IMR-90 (cell line): ENCODE measurements at regions not wholly inside any gene's neighbourhood (a gene's known extent, or its start where the extent isn't known, plus 50 kb on each side); places are given as distances from the start of the nearest gene placed in this dataset.

ENCODE experiments used
- ATAC-seq: fragments of 200-7000 bp; cut with Tn5 transposase; 2 replicates; pipeline ENCODE4 v1.9.1; 2020; ENCODE audit warnings: low read depth, mild to moderate bottlenecking, moderate library complexity
- BruUV-seq: library from RNA; stranded (reverse); fragments of 400-500 nt; replicated peaks from 2 replicates; lab custom pipeline; 2021; lab: Mats Ljungman, UMichigan
- CTCF ChIA-PET: fragments of 300-600 bp; formaldehyde crosslinking; extraction: SDS; loops from one replicate; lab custom pipeline; 2021; ENCODE audit warnings: antibody characterized with exemption; lab: Yijun Ruan, JAX
- POLR2A ChIA-PET: fragments of 300-600 bp; sonication (Branson Sonifier 250); formaldehyde crosslinking; loops from one replicate; lab custom pipeline; 2022; ENCODE audit warnings: antibody characterized with exemption; ENCODE audit not compliant: unreplicated experiment; lab: Charles Lee
- DNase-seq: peaks from one replicate; pipeline ENCODE4 v3.0.0; 2013
- H2AFZ ChIP-seq: replicated peaks from 2 replicates; pipeline ENCODE3; 2013; ENCODE audit warnings: low read length, mild to moderate bottlenecking; ENCODE audit not compliant: poor library complexity
- H2AK5ac ChIP-seq: 2 replicates; pipeline ENCODE4 v1.6.1; 2013; ENCODE audit warnings: low read depth, low read length, inconsistent platforms
- H2AK9ac ChIP-seq: replicated peaks from 2 replicates; pipeline ENCODE3; 2013; ENCODE audit warnings: mild to moderate bottlenecking, low read depth, low read length, moderate library complexity; ENCODE audit not compliant: poor library complexity
- H2BK120ac ChIP-seq: 2 replicates; pipeline ENCODE4 v1.6.1; 2013; ENCODE audit warnings: low read depth, low read length, inconsistent platforms
- H2BK15ac ChIP-seq: 3 replicates; pipeline ENCODE4 v1.6.1; 2013; ENCODE audit warnings: low read depth, low read length, inconsistent platforms
- H2BK20ac ChIP-seq: 2 replicates; pipeline ENCODE4 v1.6.1; 2013; ENCODE audit warnings: low read depth, mild to moderate bottlenecking, inconsistent platforms, low read length, moderate library complexity
- H2BK5ac ChIP-seq: 2 replicates; pipeline ENCODE4 v1.6.1; 2013; ENCODE audit warnings: mild to moderate bottlenecking, low read depth, low read length, inconsistent platforms; ENCODE audit not compliant: poor library complexity, severe bottlenecking
- H3K14ac ChIP-seq: replicated peaks from 2 replicates; pipeline ENCODE4 v1.6.1; 2013; ENCODE audit warnings: low read depth, low read length, inconsistent platforms
- H3K18ac ChIP-seq: 2 replicates; pipeline ENCODE4 v1.6.1; 2013; ENCODE audit warnings: low read depth, low read length, control low read depth
- H3K23ac ChIP-seq: 2 replicates; pipeline ENCODE4 v1.6.1; 2013; ENCODE audit warnings: low read depth, low read length, inconsistent platforms
- H3K27ac ChIP-seq: 2 replicates; pipeline ENCODE4 v1.5.1; 2013; ENCODE audit warnings: mild to moderate bottlenecking, control low read depth, low read length; ENCODE audit not compliant: insufficient read depth
- H3K27me3 ChIP-seq: 2 replicates; pipeline ENCODE4 v1.6.1; 2013; ENCODE audit warnings: low read length; ENCODE audit not compliant: control insufficient read depth, insufficient read depth
- H3K36me3 ChIP-seq: 2 replicates; pipeline ENCODE4 v1.6.1; 2013; ENCODE audit warnings: low read length, mixed read lengths; ENCODE audit not compliant: control insufficient read depth, insufficient read depth
- H3K4ac ChIP-seq: 2 replicates; pipeline ENCODE4 v1.6.1; 2013; ENCODE audit warnings: low read depth, low read length, inconsistent platforms
- H3K4me1 ChIP-seq: 2 replicates; pipeline ENCODE4 v1.6.1; 2013; ENCODE audit warnings: low read length, mixed read lengths; ENCODE audit not compliant: control insufficient read depth, insufficient read depth
- H3K4me2 ChIP-seq: 2 replicates; pipeline ENCODE4 v1.6.1; 2013; ENCODE audit warnings: low read depth, mild to moderate bottlenecking, control low read depth, low read length, moderate library complexity
- H3K4me3 ChIP-seq: 2 replicates; pipeline ENCODE4 v1.5.1; 2013; ENCODE audit warnings: low read depth, mild to moderate bottlenecking, control low read depth, low read length, moderate library complexity; ENCODE audit not compliant: insufficient read depth
- H3K56ac ChIP-seq: 2 replicates; pipeline ENCODE4 v1.6.1; 2013; ENCODE audit warnings: low read length, inconsistent platforms; ENCODE audit not compliant: insufficient read depth; ENCODE audit errors: extremely low read depth
- H3K79me1 ChIP-seq, 2 experiments: 2 replicates each; pipeline ENCODE4 v1.6.1; 2013; ENCODE audit warnings: low read length in 2 of 2, inconsistent platforms in 1 of 2, low read depth in 1 of 2
- H3K9ac ChIP-seq: 2 replicates; pipeline ENCODE4 v1.6.1; 2013; ENCODE audit warnings: low read depth, low read length, control low read depth
- H3K9me1 ChIP-seq: 2 replicates; pipeline ENCODE4 v1.6.1; 2013; ENCODE audit warnings: low read length, inconsistent platforms; ENCODE audit not compliant: insufficient read depth
- H3K9me3 ChIP-seq: 2 replicates; pipeline ENCODE4 v1.6.1; 2013; ENCODE audit warnings: low read length; ENCODE audit not compliant: control insufficient read depth, insufficient read depth
- H4K20me1 ChIP-seq: 2 replicates; pipeline ENCODE4 v1.6.1; 2013; ENCODE audit warnings: low read length, inconsistent platforms; ENCODE audit not compliant: insufficient read depth
- H4K5ac ChIP-seq: 2 replicates; pipeline ENCODE4 v1.6.1; 2013; ENCODE audit warnings: mild to moderate bottlenecking, low read depth, low read length, control low read depth
- H4K8ac ChIP-seq, 2 experiments: 2 replicates each; pipeline ENCODE4 v1.6.1; 2013; ENCODE audit warnings: low read depth in 2 of 2, low read length in 2 of 2, control low read depth in 1 of 2, inconsistent platforms in 1 of 2
- H4K91ac ChIP-seq: 2 replicates; pipeline ENCODE4 v1.6.1; 2013; ENCODE audit warnings: low read depth, low read length, inconsistent platforms; ENCODE audit not compliant: insufficient read depth
- CEBPB ChIP-seq: IDR thresholded peaks from 2 replicates; pipeline ENCODE4 v1.6.1; 2012; ENCODE audit warnings: low read depth, low read length, improper control_type of control experiment
- CHD1 ChIP-seq: IDR thresholded peaks from 2 replicates; pipeline ENCODE4 v1.6.1; 2012; ENCODE audit warnings: low read depth, low read length, improper control_type of control experiment
- FOS ChIP-seq: fragments of 150-350 bp; IDR thresholded peaks from 2 replicates; pipeline ENCODE4 v1.6.1; 2016; ENCODE audit warnings: low read depth, low read length
- MAFK ChIP-seq: IDR thresholded peaks from 2 replicates; pipeline ENCODE4 v1.6.1; 2012; ENCODE audit warnings: low read depth, low read length, improper control_type of control experiment
- MAZ ChIP-seq: IDR thresholded peaks from 2 replicates; pipeline ENCODE4 v1.6.1; 2012; ENCODE audit warnings: low read depth, mild to moderate bottlenecking, low read length, improper control_type of control experiment, moderate library complexity, borderline replicate concordance
- MXI1 ChIP-seq: IDR thresholded peaks from 2 replicates; pipeline ENCODE4 v1.6.1; 2012; ENCODE audit warnings: low read depth, mild to moderate bottlenecking, low read length, moderate library complexity, borderline replicate concordance
- NFE2L2 ChIP-seq: fragments of 150-350 bp; IDR thresholded peaks from 2 replicates; pipeline ENCODE4 v1.6.1; 2016; ENCODE audit warnings: low read depth, mild to moderate bottlenecking, low read length
- RCOR1 ChIP-seq: IDR thresholded peaks from 2 replicates; pipeline ENCODE4 v1.6.1; 2012; ENCODE audit warnings: mild to moderate bottlenecking, low read length, improper control_type of control experiment; ENCODE audit not compliant: insufficient replicate concordance
- WGBS, 2 experiments: methylation state at CpG; one replicate each; pipeline versions ENCODE4 v1.1.5 to v1.1.7; 2013; ENCODE audit warnings: missing lambda C conversion rate in 2 of 2; ENCODE audit not compliant: insufficient read length in 1 of 2; ENCODE audit errors: extremely low coverage in 2 of 2; 5-methylcytosine and 5-hydroxymethylcytosine counted together
- dilution Hi-C: fragments of 300-500 bp; cut with HindIII; formaldehyde crosslinking; loops from one replicate; pipeline ENCODE4 v1.14.3; 2018; ENCODE audit warnings: low sequenced_read_pairs; ENCODE audit not compliant: unreplicated experiment
- in situ Hi-C: fragments of 300-500 bp; cut with MboI; formaldehyde crosslinking; loops from 3 replicates; pipeline ENCODE4 v1.14.3; 2019; ENCODE audit warnings: low sequenced_read_pairs, inconsistent platforms, mixed read lengths
- intact Hi-C: fragments of 100-400 bp; cut with micrococcal nuclease; formaldehyde crosslinking; loops from 2 replicates; pipeline ENCODE4 v1.10.0; 2022
- TF ChIP-seq, protein P1 (sequence below): fragments of 150-350 bp; IDR thresholded peaks from 2 replicates; pipeline ENCODE4 v1.6.1; 2017; ENCODE audit warnings: mild to moderate bottlenecking, antibody characterized with exemption, low read length, low read depth

DNA sequence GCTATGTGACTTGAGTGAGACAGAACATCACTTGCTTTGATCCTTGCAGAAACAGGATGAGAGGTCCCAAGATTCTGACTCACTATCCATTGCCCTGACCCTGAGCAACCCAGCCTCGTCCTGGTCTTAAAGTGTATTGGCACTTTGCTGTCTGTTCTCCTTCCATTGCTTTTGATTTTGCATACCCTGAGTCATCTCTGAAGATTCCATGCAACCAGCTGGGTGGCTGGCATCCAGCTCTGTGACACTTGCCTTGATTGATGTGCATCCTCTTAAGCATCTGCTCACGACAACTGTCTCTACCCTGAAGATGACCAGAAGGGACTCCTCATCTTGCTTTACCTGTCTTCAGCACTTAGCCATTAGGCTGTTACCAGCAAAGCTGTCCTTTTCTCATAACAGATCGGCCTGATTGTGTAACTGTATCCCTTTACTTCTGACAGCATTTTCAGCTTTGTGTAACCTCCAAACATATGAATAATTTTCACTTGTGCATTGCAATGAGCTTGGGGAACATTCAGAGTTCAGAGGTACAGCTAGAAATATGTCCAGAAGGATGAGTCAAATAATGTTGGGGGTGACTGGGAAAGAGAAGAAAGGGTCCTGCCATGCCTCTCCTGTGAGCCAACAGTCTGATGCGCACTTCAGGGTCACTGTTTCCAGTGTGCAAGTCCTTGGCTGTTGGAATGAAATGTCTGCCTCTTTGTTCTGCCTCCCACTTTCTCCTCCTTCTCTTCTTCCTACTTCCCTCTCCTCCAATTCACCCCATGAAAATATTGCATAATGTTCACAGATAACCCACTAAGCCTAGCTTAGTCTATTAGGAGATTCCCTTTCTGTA, 249.7 kb upstream of the OSR1 start:
- Histone ChIP-seq H3K27ac (peak overlapping the region; percentile 19; the same call in 1 of the 2 replicates), H4K5ac (no peak overlapping the region), H3K4me3 (no peak overlapping the region), H4K20me1 (peaks cover 4% of the 10 kb centered on the region; the same call in 1 of the 2 replicates), H3K23ac (peak overlapping the region; percentile 55; the same call in 1 of the 2 replicates), H4K8ac (peak overlapping the region in 1 of 2 experiments; percentile 68; a peak in 2 of 4 replicates), H3K9me1 (peaks cover 12% of the 10 kb centered on the region), H3K4me2 (peak overlapping the region; percentile 65), H3K18ac (no peak overlapping the region), H2BK20ac (peak overlapping the region; percentile 73), H3K4me1 (peaks cover 17% of the 10 kb centered on the region), H3K9ac (no peak overlapping the region), H2BK5ac (peak overlapping the region; percentile 32), H2AK5ac (no peak overlapping the region), H3K14ac (peak overlapping the region; percentile 84; the same call in 1 of the 2 replicates), H3K36me3 (no peaks in the 10 kb centered on the region), H2AK9ac (peak overlapping the region; percentile 37), H3K79me1 (no peaks in the 10 kb centered on the region), H2AFZ (peak overlapping the region; percentile 70), H3K56ac (0 out of 2 replicates have a peak overlapping the region, but pooled peaks have one; percentile 29), H2BK120ac (peak overlapping the region; percentile 69), H3K27me3 (no peaks in the 10 kb centered on the region), H4K91ac (peak overlapping the region; percentile 29; the same call in 1 of the 2 replicates), H3K9me3 (no peaks in the 10 kb centered on the region), H3K4ac (peak overlapping the region; percentile 76; the same call in 1 of the 2 replicates), H2BK15ac (peak overlapping the region; percentile 24; the same call in 1 of the 3 replicates)
- ATAC-seq, result peak; percentile 74
- 0% methylated on average over 2 of the region's 4 CpGs; no CpG with 5 or more reads in 1 of the 2 experiments for WGBS, 2 experiments
- BruUV-seq, result no TSS peak
- ChIA-PET POLR2A (no interaction called here), CTCF (interaction anchor here (0.8 to 1.5 kb wide), 2 partner anchors 11 to 145 kb away, joined by 3 to 4 read pairs; no protein-coding TSS in a partner anchor)
- peak; percentile 93 for DNase-seq
- dilution Hi-C loops, result no loop called here
- intact Hi-C loops, result no loop called here
- no peak for TF ChIP-seq MXI1
- no peak for TF ChIP-seq MAFK
- peak; percentile 52 for TF ChIP-seq FOS
- TF ChIP-seq MAZ, result no peak
- TF ChIP-seq CEBPB, result peak; percentile 90
- TF ChIP-seq, protein P1, sequence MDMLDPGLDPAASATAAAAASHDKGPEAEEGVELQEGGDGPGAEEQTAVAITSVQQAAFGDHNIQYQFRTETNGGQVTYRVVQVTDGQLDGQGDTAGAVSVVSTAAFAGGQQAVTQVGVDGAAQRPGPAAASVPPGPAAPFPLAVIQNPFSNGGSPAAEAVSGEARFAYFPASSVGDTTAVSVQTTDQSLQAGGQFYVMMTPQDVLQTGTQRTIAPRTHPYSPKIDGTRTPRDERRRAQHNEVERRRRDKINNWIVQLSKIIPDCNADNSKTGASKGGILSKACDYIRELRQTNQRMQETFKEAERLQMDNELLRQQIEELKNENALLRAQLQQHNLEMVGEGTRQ, result no peak
- TF ChIP-seq RCOR1, result peak; percentile 68
- no peak for TF ChIP-seq NFE2L2
- no peak for TF ChIP-seq CHD1
- in situ Hi-C loops, result no loop called here
